ENCODE measurements at regions not wholly inside any gene's neighbourhood (a gene's known extent, or its start where the extent isn't known, plus 50 kb on each side); places are given as distances from the start of the nearest gene placed in this dataset.

DNA sequence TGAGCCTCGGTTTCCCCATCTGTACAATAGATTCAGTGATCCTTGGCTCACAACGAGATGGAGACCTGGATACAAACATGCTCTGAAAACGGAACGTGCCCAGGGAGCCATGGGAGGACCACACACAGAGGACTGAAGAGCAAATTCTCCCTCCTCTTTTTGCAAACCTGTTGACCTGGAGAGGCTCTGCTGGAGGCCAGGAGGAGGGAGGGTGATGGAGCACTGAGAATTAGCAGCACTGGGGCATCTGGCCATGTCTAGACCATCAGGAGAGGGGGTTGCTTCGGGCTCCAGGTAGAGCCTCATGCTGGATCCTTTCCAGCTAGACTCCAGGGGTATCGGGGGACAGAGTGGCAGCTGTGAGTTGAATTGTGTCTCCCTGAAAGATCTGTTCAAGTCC lies 97.4 kb upstream of the GPR26 start:
- H3K79me2 ChIP-seq (ENCODE audit: insufficient read depth, low read length) = no peaks in the 10 kb centered on the region
- H3K4me1 ChIP-seq (ENCODE audit: insufficient read depth, low read length) = no peaks in the 10 kb centered on the region
- no peak overlapping the region for H2AFZ ChIP-seq (ENCODE audit: low read depth, low read length)
- H3K9me3 ChIP-seq (ENCODE audit: insufficient read depth, low read length, severe bottlenecking) = no peaks in the 10 kb centered on the region
- ATAC-seq (ENCODE audit: insufficient read depth, low read depth) = no peak
- H3K9ac ChIP-seq (ENCODE audit: low read depth, low read length) = no peak overlapping the region
- H3K27me3 ChIP-seq (ENCODE audit: insufficient read depth, low read length, poor library complexity) = peaks cover 22% of the 10 kb centered on the region
- TF ChIP-seq EZH2 (IDR thresholded peaks at IDR 0.05; ENCODE audit: borderline replicate concordance, low read depth, low read length, severe bottlenecking) (no peak), CTCF (IDR thresholded peaks at IDR 0.05; ENCODE audit: borderline replicate concordance, extremely low read depth, low read length, poor library complexity, severe bottlenecking) (no peak)
- H3K4me2 ChIP-seq (ENCODE audit: insufficient read depth, low read length) = no peak overlapping the region
- no peaks in the 10 kb centered on the region for H4K20me1 ChIP-seq (ENCODE audit: insufficient read depth, low read length)
- H3K4me3 ChIP-seq (ENCODE audit: low read depth in 1 of 2, low read length in 2 of 2) = no peak overlapping the region
- DNase-seq = no peak
- H3K36me3 ChIP-seq (ENCODE audit: insufficient read depth, low read length) = no peaks in the 10 kb centered on the region
- H3K27ac ChIP-seq (ENCODE audit: low read length) = no peak overlapping the region

DNA sequence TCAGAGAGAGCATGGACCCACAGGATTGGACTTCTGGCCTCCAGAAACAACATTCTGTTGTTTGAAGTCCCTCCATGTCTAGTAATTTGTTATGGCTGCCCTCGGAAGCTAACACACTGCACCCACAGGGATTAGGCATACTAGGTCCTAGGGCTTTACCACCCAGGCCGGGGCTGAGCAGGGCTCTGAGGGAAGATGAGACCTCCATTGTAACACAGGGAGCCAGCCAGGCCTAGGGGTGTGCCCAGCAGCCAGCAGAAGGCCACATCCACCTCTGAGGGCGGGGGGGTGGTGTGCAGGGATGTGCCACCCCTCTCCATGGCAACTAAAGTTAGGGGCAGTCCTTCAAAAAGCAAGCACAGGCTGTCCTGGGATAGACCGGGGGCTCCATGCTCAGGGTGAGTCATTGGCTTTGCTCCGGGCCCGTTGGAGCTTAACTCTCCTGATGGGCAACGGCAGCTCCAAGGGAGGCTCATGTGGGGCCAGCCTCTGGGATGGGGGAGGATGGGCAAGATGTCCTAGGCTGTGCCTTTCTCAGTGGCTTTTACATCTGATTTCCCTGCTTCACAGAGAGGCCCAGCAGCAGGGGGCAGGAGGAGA lies 96.6 kb upstream of the GPR26 start:
- Histone ChIP-seq H3K36me3 (ENCODE audit: insufficient read depth, low read length) (no peaks in the 10 kb centered on the region), H4K20me1 (ENCODE audit: insufficient read depth, low read length) (no peaks in the 10 kb centered on the region), H3K4me1 (ENCODE audit: insufficient read depth, low read length) (no peaks in the 10 kb centered on the region), H3K27ac (ENCODE audit: low read length) (no peak overlapping the region), H3K79me2 (ENCODE audit: insufficient read depth, low read length) (no peaks in the 10 kb centered on the region), H3K27me3 (ENCODE audit: insufficient read depth, low read length, poor library complexity) (peaks cover 19% of the 10 kb centered on the region), H3K4me2 (ENCODE audit: insufficient read depth, low read length) (no peak overlapping the region), H2AFZ (ENCODE audit: low read depth, low read length) (no peak overlapping the region), H3K9me3 (ENCODE audit: insufficient read depth, low read length, severe bottlenecking) (no peaks in the 10 kb centered on the region), H3K9ac (ENCODE audit: low read depth, low read length) (no peak overlapping the region), H3K4me3 (ENCODE audit: low read depth in 1 of 2, low read length in 2 of 2) (no peak overlapping the region)
- DNase-seq (no peak), ATAC-seq (ENCODE audit: insufficient read depth, low read depth) (no peak)
- TF ChIP-seq CTCF (IDR thresholded peaks at IDR 0.05; ENCODE audit: borderline replicate concordance, extremely low read depth, low read length, poor library complexity, severe bottlenecking) (no peak), EZH2 (IDR thresholded peaks at IDR 0.05; ENCODE audit: borderline replicate concordance, low read depth, low read length, severe bottlenecking) (no peak)

GRCh38 chr10:123570051-123570897 lies 95.9 kb upstream of the GPR26 start:
- no peak for DNase-seq
- no peak for TF ChIP-seq EZH2 (IDR thresholded peaks at IDR 0.05; ENCODE audit: borderline replicate concordance, low read depth, low read length, severe bottlenecking)
- no peak for TF ChIP-seq CTCF (IDR thresholded peaks at IDR 0.05; ENCODE audit: borderline replicate concordance, extremely low read depth, low read length, poor library complexity, severe bottlenecking)
- Histone ChIP-seq H3K9me3 (ENCODE audit: insufficient read depth, low read length, severe bottlenecking) (no peaks in the 10 kb centered on the region), H3K27ac (ENCODE audit: low read length) (no peak overlapping the region), H3K79me2 (ENCODE audit: insufficient read depth, low read length) (no peaks in the 10 kb centered on the region), H3K4me1 (ENCODE audit: insufficient read depth, low read length) (no peaks in the 10 kb centered on the region), H3K36me3 (ENCODE audit: insufficient read depth, low read length) (no peaks in the 10 kb centered on the region), H3K4me3 (ENCODE audit: low read depth in 1 of 2, low read length in 2 of 2) (no peak overlapping the region), H2AFZ (ENCODE audit: low read depth, low read length) (no peak overlapping the region), H3K27me3 (ENCODE audit: insufficient read depth, low read length, poor library complexity) (peaks cover 19% of the 10 kb centered on the region), H3K4me2 (ENCODE audit: insufficient read depth, low read length) (no peak overlapping the region), H3K9ac (ENCODE audit: low read depth, low read length) (no peak overlapping the region), H4K20me1 (ENCODE audit: insufficient read depth, low read length) (no peaks in the 10 kb centered on the region)
- ATAC-seq (ENCODE audit: insufficient read depth, low read depth) = no peak

All from DND-41 (cell line).